Kidney (tissue), 13 donors: ENCODE measurements at regions not wholly inside any gene's neighbourhood (a gene's known extent, or its start where the extent isn't known, plus 50 kb on each side); places are given as distances from the start of the nearest gene placed in this dataset.
A peak's percentile ranks its signal among the peaks of the same experiment; 100 is the strongest.

Source experiments
- DNase-seq, 5 donors: peaks; one replicate each; pipeline ENCODE4 v3.0.0-alpha.2; 2013 to 2020
- FAIRE-seq: peaks from 2 replicates; lab custom pipeline; 2012; peaks lifted over from hg19 to GRCh38; lab: Jason Lieb, UNC
- H3K27ac ChIP-seq, 2 donors: one replicate each; pipeline ENCODE4 v1.7.0; 2013; ENCODE audit warnings: low read depth in 2 of 2, low read length in 2 of 2, inconsistent platforms in 1 of 2
- H3K27me3 ChIP-seq: one replicate; pipeline ENCODE4 v1.7.1; 2013; ENCODE audit warnings: low read length, inconsistent platforms; ENCODE audit not compliant: control insufficient read depth, insufficient read depth
- H3K36me3 ChIP-seq, 3 donors: one replicate each; pipeline versions ENCODE4 v1.7.0 to v1.7.1; 2013; ENCODE audit warnings: low read length in 3 of 3, control low read depth in 1 of 3, inconsistent platforms in 1 of 3; ENCODE audit not compliant: insufficient read depth in 3 of 3, control insufficient read depth in 2 of 3
- H3K4me1 ChIP-seq, 3 donors: one replicate each; pipeline versions ENCODE4 v1.7.0 to v1.7.1; 2013; ENCODE audit warnings: low read length in 3 of 3, inconsistent platforms in 1 of 3, low read depth in 1 of 3; ENCODE audit not compliant: control insufficient read depth in 2 of 3, insufficient read depth in 2 of 3
- H3K4me3 ChIP-seq, 3 donors: one replicate each; pipeline versions ENCODE4 v1.7.0 to v1.8.1; 2013; ENCODE audit warnings: low read length in 3 of 3, control low read depth in 1 of 3, inconsistent platforms in 1 of 3
- H3K9ac ChIP-seq, 3 donors: one replicate each; pipeline versions ENCODE4 v1.7.0 to v1.7.1; 2013; ENCODE audit warnings: low read length in 3 of 3, control low read depth in 1 of 3, inconsistent platforms in 1 of 3
- H3K9me3 ChIP-seq, 3 donors: one replicate each; pipeline versions ENCODE4 v1.7.0 to v1.7.1; 2013; ENCODE audit warnings: low read length in 3 of 3, control low read depth in 1 of 3, inconsistent platforms in 1 of 3; ENCODE audit not compliant: control insufficient read depth in 2 of 3, insufficient read depth in 1 of 3
- intact Hi-C: fragments of 100-400 bp; cut with DNase I; formaldehyde crosslinking; loops from one replicate; pipeline ENCODE4 v1.11.1; 2022
- TF ChIP-seq, protein P1 (sequence below): IDR thresholded peaks from 3 replicates; pipeline ENCODE4 v1.5.1; 2012; ENCODE audit warnings: mild to moderate bottlenecking, moderate library complexity, borderline replicate concordance; ENCODE audit not compliant: insufficient read depth; ENCODE audit errors: extremely low read depth
- donor health status: control.
- donor health status: control.
- donor health status: control.
- donor health status: control.
- donor health status: control.
- donor health status: DM: yes; HTN: yes; CAD: no.
- donor health status: Normal renal cell carcinoma (clear cell type).

DNA sequence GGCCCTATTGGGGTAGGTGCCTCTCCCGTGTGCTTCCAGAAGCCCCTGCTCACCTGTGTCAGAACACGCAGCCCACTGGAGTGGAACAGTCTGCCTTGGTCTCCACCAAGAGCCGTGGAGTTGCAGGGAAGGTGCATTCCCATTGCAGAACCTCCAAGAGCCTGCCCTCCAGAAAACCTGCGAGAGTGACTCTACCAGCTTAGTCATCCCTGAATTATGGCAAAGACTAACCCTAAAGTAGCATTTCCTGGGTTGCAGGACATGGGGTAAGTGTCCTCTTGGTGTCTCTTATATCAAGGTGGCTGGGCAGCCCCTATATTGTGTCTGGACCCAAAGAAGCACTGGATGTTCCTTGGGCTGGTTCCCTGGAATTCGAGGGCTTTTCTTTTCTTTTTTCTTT, 224.6 kb downstream of the BCOR start:
- intact Hi-C loops, result no loop called here
- Histone ChIP-seq H3K4me1 (peaks cover 0 to 6% (median 0%) of the 10 kb centered on the region in 3 donors), H3K9ac (no peak overlapping the region), H3K27ac (no peak overlapping the region), H3K4me3 (no peak overlapping the region), H3K27me3 (no peaks in the 10 kb centered on the region), H3K36me3 (no peaks in the 10 kb centered on the region), H3K9me3 (no peaks in the 10 kb centered on the region)
- no peak for DNase-seq
- TF ChIP-seq, protein P1, sequence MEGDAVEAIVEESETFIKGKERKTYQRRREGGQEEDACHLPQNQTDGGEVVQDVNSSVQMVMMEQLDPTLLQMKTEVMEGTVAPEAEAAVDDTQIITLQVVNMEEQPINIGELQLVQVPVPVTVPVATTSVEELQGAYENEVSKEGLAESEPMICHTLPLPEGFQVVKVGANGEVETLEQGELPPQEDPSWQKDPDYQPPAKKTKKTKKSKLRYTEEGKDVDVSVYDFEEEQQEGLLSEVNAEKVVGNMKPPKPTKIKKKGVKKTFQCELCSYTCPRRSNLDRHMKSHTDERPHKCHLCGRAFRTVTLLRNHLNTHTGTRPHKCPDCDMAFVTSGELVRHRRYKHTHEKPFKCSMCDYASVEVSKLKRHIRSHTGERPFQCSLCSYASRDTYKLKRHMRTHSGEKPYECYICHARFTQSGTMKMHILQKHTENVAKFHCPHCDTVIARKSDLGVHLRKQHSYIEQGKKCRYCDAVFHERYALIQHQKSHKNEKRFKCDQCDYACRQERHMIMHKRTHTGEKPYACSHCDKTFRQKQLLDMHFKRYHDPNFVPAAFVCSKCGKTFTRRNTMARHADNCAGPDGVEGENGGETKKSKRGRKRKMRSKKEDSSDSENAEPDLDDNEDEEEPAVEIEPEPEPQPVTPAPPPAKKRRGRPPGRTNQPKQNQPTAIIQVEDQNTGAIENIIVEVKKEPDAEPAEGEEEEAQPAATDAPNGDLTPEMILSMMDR, result no peak
- FAIRE-seq, result no peak

DNA sequence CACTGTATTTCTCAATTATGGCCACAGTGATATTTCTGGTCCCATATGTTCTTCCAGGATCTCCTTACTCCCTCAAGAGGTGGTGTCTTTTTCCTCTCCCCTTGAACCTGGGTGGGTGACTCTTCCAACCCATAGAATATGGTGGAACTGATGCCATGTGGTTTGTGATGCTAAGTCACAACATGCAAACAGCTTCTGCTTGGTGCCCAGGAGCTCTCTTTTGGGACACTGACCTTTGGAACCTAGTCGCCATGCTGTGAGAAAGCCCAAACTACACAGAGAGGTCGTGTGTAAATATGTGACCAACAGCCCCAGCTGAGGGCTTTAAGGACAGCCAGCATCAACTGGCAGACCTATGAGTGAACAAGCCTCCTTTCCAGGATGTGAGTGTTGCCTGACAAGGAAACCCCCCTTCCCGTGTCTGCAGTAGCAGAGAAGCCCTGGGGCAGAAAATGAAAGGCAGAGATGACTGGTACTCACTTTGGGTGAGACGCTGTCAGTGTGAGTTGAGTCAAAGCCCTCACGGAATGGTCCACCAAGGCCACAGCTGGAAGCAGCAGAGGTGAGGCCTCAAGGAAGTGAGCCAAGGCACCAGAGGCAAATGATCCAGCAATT, 223.4 kb downstream of the BCOR start:
- no peak for FAIRE-seq
- H3K36me3 ChIP-seq, result no peaks in the 10 kb centered on the region
- intact Hi-C loops, result no loop called here

DNA sequence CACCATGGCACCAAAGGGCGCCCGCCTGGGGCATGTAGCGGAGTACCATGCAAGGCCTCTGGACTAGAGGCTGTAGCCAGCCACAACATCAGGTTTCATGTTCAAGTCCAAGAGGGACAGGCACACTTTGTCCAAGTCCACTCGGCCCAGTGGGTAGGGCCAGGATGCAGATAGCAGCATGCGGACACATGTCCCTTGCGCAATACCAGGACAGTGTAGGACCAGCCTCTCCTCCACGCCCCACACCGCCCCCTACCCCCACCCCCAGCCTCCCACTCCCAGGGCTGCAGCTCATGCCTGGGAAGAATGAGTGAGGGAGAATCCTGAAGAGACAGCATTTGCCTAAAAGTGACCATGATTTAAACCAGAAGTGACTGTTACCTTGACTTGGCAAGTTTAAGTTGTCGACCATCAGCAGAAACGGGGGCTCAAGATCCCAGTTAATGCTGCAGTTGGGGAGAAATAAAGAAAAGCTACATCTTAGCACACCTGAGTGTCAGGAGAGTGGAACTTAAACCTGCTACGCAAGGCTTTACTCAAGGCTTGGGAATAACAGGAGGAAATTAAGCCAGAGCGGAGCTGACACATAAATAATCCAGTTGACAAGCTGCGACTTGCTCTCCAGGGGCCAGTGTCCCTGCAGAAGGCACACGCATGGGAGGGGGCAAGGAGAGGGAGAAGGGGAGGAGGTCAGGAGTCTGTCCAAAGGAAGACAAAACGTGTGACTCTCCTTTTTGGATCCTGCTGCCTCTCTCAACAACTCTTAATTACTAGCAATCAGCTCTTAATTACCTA, 221.7 kb downstream of the BCOR start:
- FAIRE-seq, result no peak
- no peak overlapping the region for H3K9ac ChIP-seq
- H3K4me3 ChIP-seq, result no peak overlapping the region
- no peaks in the 10 kb centered on the region for H3K27me3 ChIP-seq
- DNase-seq, result peak in 2 of 5 donors; percentile 22 to 27
- intact Hi-C loops, result no loop called here
- no peak overlapping the region for H3K27ac ChIP-seq
- no peaks in the 10 kb centered on the region for H3K9me3 ChIP-seq
- TF ChIP-seq, protein P1, result no peak
- H3K36me3 ChIP-seq, result no peaks in the 10 kb centered on the region
- H3K4me1 ChIP-seq, result peaks cover 0 to 6% (median 0%) of the 10 kb centered on the region in 3 donors

More for the DNA sequence above, 223.4 kb downstream of the BCOR start:
- Histone ChIP-seq H3K9ac (no peak overlapping the region), H3K27me3 (no peaks in the 10 kb centered on the region), H3K4me1 (peaks cover 0 to 6% (median 0%) of the 10 kb centered on the region in 3 donors), H3K27ac (no peak overlapping the region), H3K4me3 (no peak overlapping the region), H3K9me3 (no peaks in the 10 kb centered on the region)
- TF ChIP-seq, protein P1, result no peak
- DNase-seq, result no peak
